ENCODE measurements at regions not wholly inside any gene's neighbourhood (a gene's known extent, or its start where the extent isn't known, plus 50 kb on each side); places are given as distances from the start of the nearest gene placed in this dataset.

DNA sequence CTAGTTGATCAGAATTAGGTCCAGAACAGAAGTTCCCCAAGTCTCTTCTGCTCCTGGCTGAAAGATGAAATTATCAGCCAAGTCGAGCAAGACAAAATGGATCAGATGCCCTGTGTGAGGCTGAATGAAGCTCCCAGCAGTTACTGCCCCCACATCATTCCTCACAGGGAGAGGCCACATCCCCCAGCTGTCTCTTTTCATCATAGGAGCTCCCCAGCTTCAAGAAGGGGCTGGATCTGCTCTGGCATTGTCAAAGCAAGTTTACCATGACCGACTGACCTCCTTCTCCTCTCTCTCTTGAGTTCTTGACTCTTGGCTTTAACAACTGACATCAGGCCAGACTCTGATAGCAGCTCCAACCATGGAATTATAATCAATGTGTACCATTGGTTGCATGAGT, 133.3 kb upstream of the RAD23B start:
- no peaks in the 10 kb centered on the region for H3K9me3 ChIP-seq (ENCODE audit: insufficient read depth, low read depth, low read length)

DNA sequence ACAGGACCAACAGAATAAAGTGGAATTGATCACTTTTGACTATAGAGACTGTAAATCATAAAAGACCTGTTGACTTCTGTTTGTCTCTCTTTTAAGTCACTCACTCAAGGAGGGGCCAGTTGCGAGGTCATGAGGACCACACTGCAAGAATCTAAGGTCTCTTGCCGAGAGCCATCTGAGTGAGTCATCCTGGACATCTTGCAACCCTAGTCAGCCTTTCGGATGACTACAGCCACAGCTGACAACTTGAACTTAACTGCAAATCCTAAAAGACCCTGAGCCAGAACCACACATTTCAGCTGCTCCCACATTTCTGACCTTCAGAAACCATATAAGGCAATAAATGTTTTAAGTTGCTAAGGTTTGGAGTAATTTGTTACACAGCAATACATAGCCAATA, 129.7 kb upstream of the RAD23B start:
- Histone ChIP-seq H3K27me3 (ENCODE audit: insufficient read depth, low read length, poor library complexity, severe bottlenecking) (no peaks in the 10 kb centered on the region), H3K9me2 (replicated peaks; ENCODE audit: low read depth, low read length) (no peaks in the 10 kb centered on the region), H3F3A (ENCODE audit: low read depth) (no peaks in the 10 kb centered on the region), H3K4me1 (ENCODE audit: insufficient read depth, low read length, poor library complexity, severe bottlenecking) (no peaks in the 10 kb centered on the region), H3K9ac (ENCODE audit: low read depth, low read length, poor library complexity, severe bottlenecking) (no peak overlapping the region), H3K4me3 (ENCODE audit: low read length, poor library complexity, severe bottlenecking) (no peak overlapping the region), H3K9me3 (ENCODE audit: insufficient read depth, low read depth, low read length) (no peaks in the 10 kb centered on the region), H3K79me2 (ENCODE audit: insufficient read depth, low read length) (no peaks in the 10 kb centered on the region), H4K20me1 (ENCODE audit: insufficient read depth, low read length, poor library complexity, severe bottlenecking) (no peaks in the 10 kb centered on the region), H2AFZ (ENCODE audit: low read length) (no peak overlapping the region), H3K4me2 (ENCODE audit: low read depth, low read length, poor library complexity, severe bottlenecking) (no peak overlapping the region), H3K36me3 (ENCODE audit: insufficient read depth, low read length) (no peaks in the 10 kb centered on the region)
- TF ChIP-seq, protein P1, sequence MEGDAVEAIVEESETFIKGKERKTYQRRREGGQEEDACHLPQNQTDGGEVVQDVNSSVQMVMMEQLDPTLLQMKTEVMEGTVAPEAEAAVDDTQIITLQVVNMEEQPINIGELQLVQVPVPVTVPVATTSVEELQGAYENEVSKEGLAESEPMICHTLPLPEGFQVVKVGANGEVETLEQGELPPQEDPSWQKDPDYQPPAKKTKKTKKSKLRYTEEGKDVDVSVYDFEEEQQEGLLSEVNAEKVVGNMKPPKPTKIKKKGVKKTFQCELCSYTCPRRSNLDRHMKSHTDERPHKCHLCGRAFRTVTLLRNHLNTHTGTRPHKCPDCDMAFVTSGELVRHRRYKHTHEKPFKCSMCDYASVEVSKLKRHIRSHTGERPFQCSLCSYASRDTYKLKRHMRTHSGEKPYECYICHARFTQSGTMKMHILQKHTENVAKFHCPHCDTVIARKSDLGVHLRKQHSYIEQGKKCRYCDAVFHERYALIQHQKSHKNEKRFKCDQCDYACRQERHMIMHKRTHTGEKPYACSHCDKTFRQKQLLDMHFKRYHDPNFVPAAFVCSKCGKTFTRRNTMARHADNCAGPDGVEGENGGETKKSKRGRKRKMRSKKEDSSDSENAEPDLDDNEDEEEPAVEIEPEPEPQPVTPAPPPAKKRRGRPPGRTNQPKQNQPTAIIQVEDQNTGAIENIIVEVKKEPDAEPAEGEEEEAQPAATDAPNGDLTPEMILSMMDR (conservative IDR thresholded peaks at IDR 0.05; ENCODE audit: low read length) = no peak
- TF ChIP-seq EZH2phosphoT487 (IDR thresholded peaks at IDR 0.05; ENCODE audit: borderline replicate concordance) = no peak

More for the DNA sequence above, 133.3 kb upstream of the RAD23B start:
- H3K4me3 ChIP-seq (ENCODE audit: low read length, poor library complexity, severe bottlenecking) = no peak overlapping the region
- H3K36me3 ChIP-seq (ENCODE audit: insufficient read depth, low read length) = no peaks in the 10 kb centered on the region
- no peak overlapping the region for H3K9ac ChIP-seq (ENCODE audit: low read depth, low read length, poor library complexity, severe bottlenecking)
- no peak overlapping the region for H3K4me2 ChIP-seq (ENCODE audit: low read depth, low read length, poor library complexity, severe bottlenecking)
- no peak overlapping the region for H2AFZ ChIP-seq (ENCODE audit: low read length)
- no peaks in the 10 kb centered on the region for H3K9me2 ChIP-seq (replicated peaks; ENCODE audit: low read depth, low read length)
- H4K20me1 ChIP-seq (ENCODE audit: insufficient read depth, low read length, poor library complexity, severe bottlenecking) = no peaks in the 10 kb centered on the region
- no peaks in the 10 kb centered on the region for H3K4me1 ChIP-seq (ENCODE audit: insufficient read depth, low read length, poor library complexity, severe bottlenecking)
- no peaks in the 10 kb centered on the region for H3K79me2 ChIP-seq (ENCODE audit: insufficient read depth, low read length)
- H3F3A ChIP-seq (ENCODE audit: low read depth) = no peaks in the 10 kb centered on the region
- TF ChIP-seq, protein P1 (conservative IDR thresholded peaks at IDR 0.05; ENCODE audit: low read length) = no peak
- TF ChIP-seq EZH2phosphoT487 (IDR thresholded peaks at IDR 0.05; ENCODE audit: borderline replicate concordance) = no peak
- H3K27me3 ChIP-seq (ENCODE audit: insufficient read depth, low read length, poor library complexity, severe bottlenecking) = no peaks in the 10 kb centered on the region

DNA sequence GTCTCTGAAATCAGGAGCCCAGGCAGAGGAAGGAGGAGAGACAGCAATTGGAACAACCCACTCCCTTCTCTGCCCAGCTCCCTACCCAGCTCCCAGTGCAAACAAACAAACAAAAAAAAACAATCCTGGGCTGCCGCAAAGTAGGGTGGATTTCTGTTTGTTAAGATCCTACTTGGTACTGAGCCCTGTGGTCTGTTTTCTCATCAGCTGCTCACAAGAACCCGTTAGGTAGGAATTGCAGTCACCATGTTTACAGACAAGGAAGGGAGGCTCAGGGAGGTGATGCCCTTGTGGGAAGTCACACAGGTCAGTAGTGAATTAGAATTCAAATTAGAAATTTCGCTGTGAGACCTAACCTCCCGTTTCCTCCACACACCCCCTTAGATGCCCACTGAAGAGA, 128.8 kb upstream of the RAD23B start:
- Histone ChIP-seq H3K4me1 (ENCODE audit: insufficient read depth, low read length, poor library complexity, severe bottlenecking) (no peaks in the 10 kb centered on the region), H2AFZ (ENCODE audit: low read length) (no peak overlapping the region), H3K9me2 (replicated peaks; ENCODE audit: low read depth, low read length) (no peaks in the 10 kb centered on the region), H3F3A (ENCODE audit: low read depth) (no peaks in the 10 kb centered on the region), H3K4me2 (ENCODE audit: low read depth, low read length, poor library complexity, severe bottlenecking) (no peak overlapping the region), H3K9me3 (ENCODE audit: insufficient read depth, low read depth, low read length) (no peaks in the 10 kb centered on the region), H3K9ac (ENCODE audit: low read depth, low read length, poor library complexity, severe bottlenecking) (no peak overlapping the region), H3K27me3 (ENCODE audit: insufficient read depth, low read length, poor library complexity, severe bottlenecking) (no peaks in the 10 kb centered on the region), H4K20me1 (ENCODE audit: insufficient read depth, low read length, poor library complexity, severe bottlenecking) (no peaks in the 10 kb centered on the region), H3K79me2 (ENCODE audit: insufficient read depth, low read length) (no peaks in the 10 kb centered on the region), H3K36me3 (ENCODE audit: insufficient read depth, low read length) (no peaks in the 10 kb centered on the region), H3K4me3 (ENCODE audit: low read length, poor library complexity, severe bottlenecking) (no peak overlapping the region)
- TF ChIP-seq EZH2phosphoT487 (IDR thresholded peaks at IDR 0.05; ENCODE audit: borderline replicate concordance) = no peak
- TF ChIP-seq, protein P1 (conservative IDR thresholded peaks at IDR 0.05; ENCODE audit: low read length) = no peak

All from Loucy (cell line).